ENCODE measurements at regions not wholly inside any gene's neighbourhood (a gene's known extent, or its start where the extent isn't known, plus 50 kb on each side); places are given as distances from the start of the nearest gene placed in this dataset.
"Not testable (repeated sequence)": the region's sequence is repeated elsewhere in the genome, so short reads cannot be mapped to it uniquely, and the experiment has no call there.

- no peak for DNase-seq
Observed at GRCh38 chr16:48978501-48978900, 303.1 kb downstream of the CBLN1 start.

- DNase-seq, result no peak
Observed at GRCh38 chr16:48972236-48972635, 309.4 kb downstream of the CBLN1 start.

GRCh38 chr16:48971571-48972077 is 310.0 kb downstream of the CBLN1 start:
- no peak for DNase-seq

GRCh38 chr16:48970216-48970615 is 311.4 kb downstream of the CBLN1 start:
- no peak for DNase-seq

GRCh38 chr16:48969611-48970010 is 312.0 kb downstream of the CBLN1 start:
- no peak for DNase-seq

- DNase-seq, result no peak
Observed at GRCh38 chr16:48965386-48965785, 316.3 kb downstream of the CBLN1 start.

- DNase-seq, result no peak
Observed at GRCh38 chr16:48963901-48964615, 317.6 kb downstream of the CBLN1 start.

GRCh38 chr16:48963306-48963705 is 318.3 kb downstream of the CBLN1 start:
- DNase-seq, result no peak

GRCh38 chr16:48961546-48961945 is 320.1 kb downstream of the CBLN1 start:
- DNase-seq, result no peak

- DNase-seq, result no peak
Observed at GRCh38 chr16:48960830-48961229, 320.8 kb downstream of the CBLN1 start.

- DNase-seq, result no peak
Observed at GRCh38 chr16:48959747-48960146, 321.9 kb downstream of the CBLN1 start.

- DNase-seq, result no peak
Observed at GRCh38 chr16:48959204-48959603, 322.4 kb downstream of the CBLN1 start.

- DNase-seq, result no peak
Observed at GRCh38 chr16:48958681-48959080, 323.0 kb downstream of the CBLN1 start.

- no peak for DNase-seq
Observed at GRCh38 chr16:48956620-48957019, 325.0 kb downstream of the CBLN1 start.

- no peak for DNase-seq
Observed at GRCh38 chr16:48955837-48956236, 325.8 kb downstream of the CBLN1 start.

- DNase-seq, result not testable (repeated sequence)
Observed at GRCh38 chr16:48951621-48952125, 330.0 kb downstream of the CBLN1 start.

- DNase-seq, result no peak
Observed at GRCh38 chr16:48950184-48950583, 331.5 kb downstream of the CBLN1 start.

GRCh38 chr16:48949636-48950035 is 332.0 kb downstream of the CBLN1 start:
- DNase-seq, result no peak

GRCh38 chr16:48948911-48949310 is 332.7 kb downstream of the CBLN1 start:
- no peak for DNase-seq

- no peak for DNase-seq
Observed at GRCh38 chr16:48947371-48947713, 334.3 kb downstream of the CBLN1 start.

GRCh38 chr16:48946686-48947370 is 334.8 kb downstream of the CBLN1 start:
- DNase-seq, result no peak

- DNase-seq, result no peak
Observed at GRCh38 chr16:48942996-48943395, 333.0 kb upstream of the N4BP1 start.

GRCh38 chr16:48936811-48937210 is 326.8 kb upstream of the N4BP1 start:
- no peak for DNase-seq

- DNase-seq, result no peak
Observed at GRCh38 chr16:48932216-48932855, 322.4 kb upstream of the N4BP1 start.
